ENCODE measurements at regions not wholly inside any gene's neighbourhood (a gene's known extent, or its start where the extent isn't known, plus 50 kb on each side); places are given as distances from the start of the nearest gene placed in this dataset.
A peak's percentile ranks its signal among the peaks of the same experiment; 100 is the strongest.

DNA sequence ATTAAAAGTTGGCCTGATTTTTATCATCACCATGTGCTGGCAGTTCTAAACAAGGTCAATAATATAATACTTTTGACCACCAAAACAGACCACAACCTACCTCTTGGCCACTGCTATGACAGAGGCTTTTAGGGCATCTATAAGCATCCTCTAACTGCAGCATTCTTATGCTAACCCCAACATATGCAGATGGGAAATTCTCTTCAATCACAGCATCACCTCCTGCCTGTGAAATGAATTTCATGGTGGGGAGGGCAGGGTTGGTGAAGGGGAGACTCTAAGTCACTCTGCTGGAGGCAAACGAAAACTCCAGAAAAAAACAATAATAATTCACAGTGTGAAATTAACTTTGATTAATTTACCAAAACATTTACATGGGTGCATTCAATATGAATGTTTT is 78.8 kb upstream of the FAR2 start:
- TF ChIP-seq NFRKB (IDR thresholded peaks at IDR 0.05) (no peak), FOXA1 (IDR thresholded peaks at IDR 0.05) (no peak), SUZ12 (IDR thresholded peaks at IDR 0.05) (no peak), BHLHE40 (IDR thresholded peaks at IDR 0.05; ENCODE audit: borderline replicate concordance) (no peak), HDGF (IDR thresholded peaks at IDR 0.05; ENCODE audit: borderline replicate concordance) (no peak), SP1 (IDR thresholded peaks at IDR 0.05) (no peak), LEF1 (IDR thresholded peaks at IDR 0.05; ENCODE audit: borderline replicate concordance) (no peak), ARNT (IDR thresholded peaks at IDR 0.05) (no peak), CTBP1 (IDR thresholded peaks at IDR 0.05; ENCODE audit: borderline replicate concordance) (no peak), TARDBP (IDR thresholded peaks at IDR 0.05) (no peak), FOXM1 (IDR thresholded peaks at IDR 0.05; ENCODE audit: borderline replicate concordance) (no peak), FOXK2 (IDR thresholded peaks at IDR 0.05) (no peak), ZNF384 (IDR thresholded peaks at IDR 0.05) (no peak), L3MBTL2 (conservative IDR thresholded peaks at IDR 0.05) (no peak), ELF4 (IDR thresholded peaks at IDR 0.05) (no peak)
- TF ChIP-seq, protein P1, sequence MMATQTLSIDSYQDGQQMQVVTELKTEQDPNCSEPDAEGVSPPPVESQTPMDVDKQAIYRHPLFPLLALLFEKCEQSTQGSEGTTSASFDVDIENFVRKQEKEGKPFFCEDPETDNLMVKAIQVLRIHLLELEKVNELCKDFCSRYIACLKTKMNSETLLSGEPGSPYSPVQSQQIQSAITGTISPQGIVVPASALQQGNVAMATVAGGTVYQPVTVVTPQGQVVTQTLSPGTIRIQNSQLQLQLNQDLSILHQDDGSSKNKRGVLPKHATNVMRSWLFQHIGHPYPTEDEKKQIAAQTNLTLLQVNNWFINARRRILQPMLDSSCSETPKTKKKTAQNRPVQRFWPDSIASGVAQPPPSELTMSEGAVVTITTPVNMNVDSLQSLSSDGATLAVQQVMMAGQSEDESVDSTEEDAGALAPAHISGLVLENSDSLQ (IDR thresholded peaks at IDR 0.05): no peak
- no peak for DNase-seq (ENCODE audit: extremely low spot score)
- CTCF ChIA-PET: no interaction called here
- POLR2A ChIA-PET: no interaction called here

DNA sequence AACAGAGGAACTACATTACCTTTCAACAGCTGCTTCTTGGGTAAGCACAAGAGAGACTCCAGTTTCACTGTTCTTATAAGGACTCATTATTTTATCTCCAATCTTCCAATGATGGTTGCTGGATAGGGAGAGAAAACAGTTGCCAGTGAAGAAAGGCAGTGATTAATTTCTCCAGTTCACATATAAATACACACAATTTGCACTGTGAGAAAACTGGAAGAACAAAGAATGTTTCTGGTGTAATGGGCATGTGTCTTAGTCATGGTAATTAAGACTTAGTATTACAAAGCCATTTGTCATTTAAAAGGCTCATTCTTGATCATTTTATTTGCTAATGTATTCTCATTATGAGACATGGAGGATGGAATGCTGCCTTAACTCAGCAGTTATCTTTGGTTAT is 78.0 kb upstream of the FAR2 start:
- DNase-seq (ENCODE audit: extremely low spot score): no peak
- ChIA-PET POLR2A (no interaction called here), CTCF (interaction anchor here (3.0 kb wide), 1 partner anchor 247 kb away, joined by 14 read pairs; no protein-coding TSS in a partner anchor)
- TF ChIP-seq, protein P1 (IDR thresholded peaks at IDR 0.05): no peak
- TF ChIP-seq NFRKB (IDR thresholded peaks at IDR 0.05) (no peak), ELF4 (IDR thresholded peaks at IDR 0.05) (no peak), LEF1 (IDR thresholded peaks at IDR 0.05; ENCODE audit: borderline replicate concordance) (no peak), SUZ12 (IDR thresholded peaks at IDR 0.05) (no peak), CTBP1 (IDR thresholded peaks at IDR 0.05; ENCODE audit: borderline replicate concordance) (no peak), FOXK2 (IDR thresholded peaks at IDR 0.05) (no peak)

DNA sequence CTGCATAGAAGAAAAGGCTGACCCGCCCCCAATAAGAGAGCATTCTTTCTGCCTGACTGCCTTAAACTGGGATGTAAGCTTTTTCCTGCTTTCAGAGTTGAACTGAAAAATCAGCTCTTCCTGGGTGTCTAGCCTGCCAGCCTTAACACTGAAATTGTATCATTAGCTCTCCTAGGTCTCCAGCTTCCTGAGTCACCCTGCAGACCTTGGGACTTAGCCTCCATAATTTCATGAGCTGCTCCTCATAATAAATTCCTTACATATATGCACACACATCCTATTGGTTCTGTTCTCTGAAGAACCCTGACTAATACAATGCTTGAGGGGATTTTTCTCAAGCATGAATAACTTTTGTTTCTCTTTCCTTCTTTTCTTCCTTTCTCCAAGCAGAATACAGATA is 76.4 kb upstream of the FAR2 start:
- POLR2A ChIA-PET: no interaction called here
- TF ChIP-seq FOXA1 (IDR thresholded peaks at IDR 0.05): no peak
- no peak for TF ChIP-seq ELF4 (IDR thresholded peaks at IDR 0.05)
- no peak for TF ChIP-seq CTBP1 (IDR thresholded peaks at IDR 0.05; ENCODE audit: borderline replicate concordance)
- no peak for TF ChIP-seq L3MBTL2 (conservative IDR thresholded peaks at IDR 0.05)
- CTCF ChIA-PET: interaction anchor here (0.6 to 3.0 kb wide), 2 partner anchors 245 to 247 kb away, joined by 3 to 14 read pairs; no protein-coding TSS in a partner anchor
- no peak for DNase-seq (ENCODE audit: extremely low spot score)

DNA sequence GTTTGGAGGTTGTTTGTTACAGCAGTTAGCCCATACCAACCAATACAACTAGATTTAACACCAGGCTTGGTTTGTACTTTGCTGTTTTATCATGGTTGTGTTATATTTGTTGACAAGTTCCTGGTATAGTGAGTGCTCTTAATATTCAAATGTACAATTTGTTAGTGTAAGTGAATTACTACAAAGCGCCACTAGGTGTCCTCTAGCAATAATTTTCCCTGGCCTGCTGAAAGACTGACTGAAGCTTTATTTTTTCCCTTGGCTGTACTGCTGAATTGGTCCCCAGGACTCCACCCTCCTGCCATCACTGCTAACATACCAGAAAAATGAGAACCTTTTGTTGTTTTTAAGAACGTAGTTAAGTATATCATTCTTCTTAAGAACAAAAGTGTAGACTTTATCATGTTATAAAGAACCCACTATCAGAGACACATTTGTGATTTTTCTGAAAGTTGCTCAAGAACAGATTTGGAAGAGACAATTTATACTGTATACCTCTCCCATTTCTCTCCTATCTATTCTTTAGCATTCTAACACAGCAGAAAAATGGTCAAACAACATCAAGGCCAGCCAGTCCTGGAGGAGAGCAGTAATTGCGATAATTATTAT is 75.3 kb upstream of the FAR2 start:
- peak; percentile 46 for DNase-seq (ENCODE audit: extremely low spot score)
- TF ChIP-seq, protein P1 (IDR thresholded peaks at IDR 0.05): no peak
- TF ChIP-seq FOXK2 (IDR thresholded peaks at IDR 0.05) (no peak), FOXA1 (IDR thresholded peaks at IDR 0.05) (no peak), ZNF384 (IDR thresholded peaks at IDR 0.05) (no peak), HDGF (IDR thresholded peaks at IDR 0.05; ENCODE audit: borderline replicate concordance) (no peak), SP1 (IDR thresholded peaks at IDR 0.05) (no peak), BHLHE40 (IDR thresholded peaks at IDR 0.05; ENCODE audit: borderline replicate concordance) (no peak), CTBP1 (IDR thresholded peaks at IDR 0.05; ENCODE audit: borderline replicate concordance) (no peak), ARNT (IDR thresholded peaks at IDR 0.05) (no peak), TARDBP (IDR thresholded peaks at IDR 0.05) (no peak), ELF4 (IDR thresholded peaks at IDR 0.05) (no peak), L3MBTL2 (conservative IDR thresholded peaks at IDR 0.05) (no peak), FOXM1 (IDR thresholded peaks at IDR 0.05; ENCODE audit: borderline replicate concordance) (no peak), LEF1 (IDR thresholded peaks at IDR 0.05; ENCODE audit: borderline replicate concordance) (no peak)
- CTCF ChIA-PET: interaction anchor here (0.6 to 3.0 kb wide), 5 partner anchors 14 to 1429 kb away, joined by 3 to 14 read pairs (median 3); no protein-coding TSS in a partner anchor
- POLR2A ChIA-PET: no interaction called here

DNA sequence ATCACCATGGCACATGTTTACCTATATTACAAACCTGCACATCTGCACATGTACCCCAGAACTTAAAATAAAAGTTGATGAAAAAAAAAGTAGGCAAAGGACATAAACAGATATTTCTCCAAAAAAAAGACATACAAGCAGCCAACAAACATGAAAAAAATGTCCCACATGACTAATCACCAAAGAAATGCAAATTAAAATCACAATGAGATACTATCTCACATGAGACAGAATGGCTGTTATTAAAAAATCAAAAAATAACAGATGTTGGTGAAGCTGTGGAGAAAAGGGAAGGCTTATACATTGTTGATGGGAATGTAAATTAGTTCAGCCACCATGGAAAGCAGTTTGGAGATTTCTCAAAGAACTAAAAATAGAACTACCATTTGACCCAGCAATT is 68.0 kb upstream of the FAR2 start:
- CTCF ChIA-PET: no interaction called here

More for the DNA sequence above, 68.0 kb upstream of the FAR2 start:
- DNase-seq (ENCODE audit: extremely low spot score): no peak
- POLR2A ChIA-PET: no interaction called here
- TF ChIP-seq SP1 (IDR thresholded peaks at IDR 0.05) (no peak), FOXM1 (IDR thresholded peaks at IDR 0.05; ENCODE audit: borderline replicate concordance) (no peak), LEF1 (IDR thresholded peaks at IDR 0.05; ENCODE audit: borderline replicate concordance) (no peak), ELF4 (IDR thresholded peaks at IDR 0.05) (no peak), HDGF (IDR thresholded peaks at IDR 0.05; ENCODE audit: borderline replicate concordance) (no peak), L3MBTL2 (conservative IDR thresholded peaks at IDR 0.05) (no peak), FOXA1 (IDR thresholded peaks at IDR 0.05) (no peak), SUZ12 (IDR thresholded peaks at IDR 0.05) (no peak), CTBP1 (IDR thresholded peaks at IDR 0.05; ENCODE audit: borderline replicate concordance) (no peak), FOXK2 (IDR thresholded peaks at IDR 0.05) (no peak), TARDBP (IDR thresholded peaks at IDR 0.05) (no peak), ARNT (IDR thresholded peaks at IDR 0.05) (no peak), ZNF384 (IDR thresholded peaks at IDR 0.05) (no peak), NFRKB (IDR thresholded peaks at IDR 0.05) (no peak), BHLHE40 (IDR thresholded peaks at IDR 0.05; ENCODE audit: borderline replicate concordance) (no peak)
- TF ChIP-seq, protein P1 (IDR thresholded peaks at IDR 0.05): no peak
